ENCODE measurements at regions not wholly inside any gene's neighbourhood (a gene's known extent, or its start where the extent isn't known, plus 50 kb on each side); places are given as distances from the start of the nearest gene placed in this dataset.

DNA sequence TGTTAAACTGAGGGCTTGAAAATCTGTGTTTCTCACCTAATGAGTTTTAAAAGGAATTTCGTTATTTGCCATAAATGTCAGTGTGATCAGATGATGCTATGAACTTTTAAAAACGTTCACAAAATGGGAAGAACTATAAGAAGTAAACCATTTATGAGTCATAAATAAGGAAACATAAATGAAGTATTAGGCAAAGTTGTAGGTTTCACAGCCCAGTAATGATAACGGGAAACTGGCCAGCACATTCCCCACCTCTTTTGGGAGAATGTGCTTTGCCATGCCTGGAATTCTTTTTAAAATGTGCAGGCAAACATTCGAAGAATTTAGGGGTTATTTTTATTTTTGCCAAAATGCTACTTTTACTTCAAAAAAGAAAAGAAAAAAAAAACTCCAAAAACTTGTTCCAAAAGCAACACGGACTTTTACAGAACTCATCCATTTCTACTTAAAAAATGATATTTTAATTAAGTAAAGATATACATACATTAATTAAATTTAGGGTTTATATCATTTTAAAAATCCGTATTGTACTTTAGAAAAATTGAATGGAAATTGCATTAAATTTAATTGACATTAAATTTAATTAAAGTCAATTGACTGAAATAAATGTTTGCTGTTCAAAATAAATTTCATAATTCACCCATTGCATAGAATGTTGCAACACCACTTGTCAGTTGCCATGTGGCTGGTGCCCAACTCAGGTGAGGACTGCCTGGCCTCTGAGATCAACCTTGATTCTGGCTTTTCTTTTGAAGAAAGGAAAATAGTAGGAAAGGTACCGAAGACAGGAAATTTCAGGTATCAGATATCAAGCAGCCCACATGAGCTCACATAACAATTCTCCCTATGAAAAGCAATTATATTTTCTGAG is 1198.5 kb downstream of the EFNB2 start:
- DNase-seq, result no peak

DNA sequence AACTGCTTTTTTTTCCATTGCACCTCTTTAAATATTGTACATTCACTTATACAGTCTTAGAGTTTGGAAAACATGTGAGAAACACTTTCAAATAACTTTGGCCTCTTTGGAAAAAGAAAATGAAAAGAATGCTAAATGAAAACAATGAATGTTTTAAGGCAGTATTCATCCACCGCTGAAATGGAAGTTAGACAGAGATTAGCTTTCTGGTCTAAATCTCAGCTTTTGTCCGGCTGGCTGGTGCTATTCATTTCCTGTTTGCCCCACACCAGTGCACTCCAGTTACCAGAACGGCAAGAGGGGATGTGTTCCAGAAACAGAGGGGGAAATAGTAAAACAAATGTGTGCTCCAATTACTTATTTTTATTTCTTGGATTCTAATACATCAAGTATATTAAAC is 1201.3 kb downstream of the EFNB2 start:
- no peak for DNase-seq

DNA sequence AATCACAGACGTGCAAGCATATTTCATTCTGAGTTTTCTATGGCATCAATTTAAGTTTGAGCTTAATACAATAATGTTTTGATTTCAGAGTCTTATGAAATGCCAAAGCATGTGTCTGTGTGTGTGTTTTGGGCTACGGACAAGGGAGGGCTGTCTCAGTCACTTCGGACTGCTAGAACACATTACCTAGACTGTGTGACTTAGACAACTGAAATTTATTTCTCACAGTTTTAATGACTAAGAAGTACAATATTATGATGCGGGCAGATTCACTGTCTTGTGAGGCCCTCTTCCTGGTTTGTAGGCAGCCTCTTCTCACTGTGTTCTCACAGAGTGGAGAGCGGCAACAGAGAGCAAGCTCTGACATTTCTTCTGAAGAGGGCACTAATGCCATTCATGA is 1202.0 kb downstream of the EFNB2 start:
- DNase-seq, result no peak

DNA sequence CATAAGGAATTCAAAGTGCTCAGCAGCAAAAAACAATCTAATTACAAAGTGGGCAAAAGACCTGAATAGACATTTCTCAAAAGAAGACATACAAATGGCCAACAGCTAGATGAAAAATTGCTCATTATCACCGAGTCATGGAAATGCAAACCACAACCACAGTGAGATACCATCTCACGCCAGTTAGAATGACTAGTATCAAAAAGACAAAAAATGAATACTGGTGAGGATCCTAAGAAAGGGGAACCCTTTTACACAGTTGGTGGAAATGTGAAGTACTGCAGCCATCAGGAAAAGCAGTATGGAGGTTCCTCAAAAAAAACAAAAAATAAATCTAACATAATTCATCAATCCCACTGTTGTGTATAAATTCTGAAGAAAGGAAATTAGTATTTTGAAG is 1206.1 kb downstream of the EFNB2 start:
- no peak for DNase-seq

DNA sequence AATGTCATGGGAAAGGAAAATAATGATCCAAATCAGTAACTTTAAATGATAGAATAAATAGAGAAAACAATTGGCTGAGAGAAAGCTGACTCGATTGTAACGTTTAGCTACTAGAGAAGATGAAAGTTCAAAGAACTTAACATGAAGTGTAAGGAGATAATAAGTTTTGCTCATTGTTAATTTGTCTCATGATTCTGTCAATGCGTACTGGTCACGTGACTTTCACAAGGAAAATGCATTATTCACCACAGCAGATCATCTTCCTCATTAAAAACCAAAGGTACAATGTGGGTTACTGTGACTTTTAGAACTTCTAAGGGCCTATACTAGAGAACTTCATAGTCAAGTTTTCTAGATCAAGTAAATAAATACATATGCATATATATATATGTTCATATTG is 1207.2 kb downstream of the EFNB2 start:
- no peak for DNase-seq

DNA sequence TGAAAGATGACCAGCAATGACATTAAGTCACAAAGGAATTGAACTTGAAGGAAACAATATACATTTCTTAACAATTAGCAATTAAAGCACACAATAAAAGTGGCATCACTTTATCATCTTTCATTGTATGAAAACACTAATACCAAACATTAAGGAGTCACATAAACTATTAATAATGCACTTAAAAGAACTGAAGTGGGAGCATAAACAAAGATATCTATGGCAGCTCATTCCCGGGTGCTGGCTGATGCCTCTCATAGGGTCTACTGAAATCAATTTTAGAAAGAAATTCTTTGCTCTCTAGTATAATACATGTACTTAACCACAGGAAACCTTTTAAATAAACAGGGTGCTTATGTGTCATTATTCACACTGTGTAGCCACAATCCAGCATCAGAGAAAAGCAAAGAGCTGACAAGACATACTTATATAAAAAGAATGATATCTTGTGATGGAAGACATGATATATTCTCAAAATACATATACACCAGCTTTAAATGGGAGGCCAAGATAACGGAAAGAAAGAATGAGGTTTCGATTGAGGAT is 1207.8 kb downstream of the EFNB2 start:
- no peak for DNase-seq

DNA sequence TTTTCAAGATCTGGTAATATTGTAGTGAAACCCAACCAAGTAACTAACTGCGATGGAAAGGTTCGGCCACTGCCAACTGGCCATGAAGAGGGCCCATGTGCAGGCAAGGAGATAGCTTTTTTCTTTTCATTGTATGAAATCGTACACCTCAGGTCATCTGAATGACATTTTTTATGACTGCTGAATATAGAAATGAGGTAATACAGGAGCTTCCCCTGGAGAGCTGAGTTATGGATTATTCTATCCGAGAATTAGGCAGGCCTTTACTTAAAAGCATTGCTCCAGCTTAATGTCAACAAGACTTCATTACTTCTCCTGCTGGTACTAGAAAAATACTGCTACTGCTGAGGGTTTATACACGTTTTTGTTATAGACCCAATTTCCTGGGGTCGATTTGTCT is 1215.6 kb downstream of the EFNB2 start:
- no peak for DNase-seq

DNA sequence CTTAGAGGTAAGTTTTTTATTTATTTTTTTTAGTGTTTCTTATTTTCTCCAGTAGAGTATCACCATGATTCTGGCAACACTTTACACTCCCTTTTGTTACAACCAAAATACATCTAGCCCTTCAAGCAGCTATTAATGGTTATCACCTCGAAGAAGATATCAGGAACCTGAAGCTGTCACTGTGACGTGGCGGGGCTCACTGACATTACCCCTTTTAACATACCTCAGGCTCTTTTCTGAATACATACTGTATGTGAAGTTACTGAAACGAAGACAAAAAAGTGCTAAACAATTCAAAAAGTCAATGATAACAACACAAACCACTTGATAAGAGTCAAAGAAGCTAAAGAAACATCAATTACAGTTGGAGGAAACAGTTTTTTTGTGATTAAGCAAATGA is 1218.7 kb downstream of the EFNB2 start:
- DNase-seq, result no peak

DNA sequence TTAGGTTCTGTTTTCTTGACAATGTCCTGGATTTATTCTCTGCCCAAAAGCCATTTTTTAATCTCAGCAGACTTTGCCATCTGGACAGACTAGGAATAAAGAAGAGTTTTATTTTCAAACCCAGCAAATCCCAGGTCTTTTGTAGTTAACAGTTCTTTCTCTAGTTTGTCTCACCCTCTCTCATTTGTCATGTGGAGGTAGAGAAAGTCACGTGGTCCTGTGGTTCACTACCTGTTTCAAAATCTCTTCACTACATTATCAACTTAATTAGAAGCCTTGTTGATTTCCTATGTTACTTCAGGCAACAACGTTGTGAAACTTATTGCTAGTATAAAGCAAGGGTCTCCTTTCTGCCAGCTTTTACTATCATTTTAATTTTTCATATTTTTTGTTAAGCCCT is 1222.6 kb downstream of the EFNB2 start:
- no peak for DNase-seq

DNA sequence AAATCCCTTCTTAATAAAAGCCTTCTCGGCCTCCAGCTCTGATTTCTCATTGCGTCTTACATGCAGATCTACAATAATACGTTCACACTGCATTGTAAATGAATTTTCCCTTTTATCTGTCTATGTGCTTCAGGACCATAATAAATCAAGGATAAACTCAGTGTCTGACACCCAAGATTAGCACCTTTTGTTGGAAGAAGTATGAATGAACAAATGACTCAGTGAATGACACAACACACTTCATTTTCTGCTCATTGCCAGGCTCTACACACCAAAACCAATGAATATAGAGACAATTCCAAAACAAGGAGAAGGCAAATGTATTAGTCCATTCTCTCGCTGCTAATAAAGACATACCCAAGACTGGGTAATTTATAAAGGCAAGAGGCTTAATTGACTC is 1224.4 kb downstream of the EFNB2 start:
- DNase-seq, result no peak

DNA sequence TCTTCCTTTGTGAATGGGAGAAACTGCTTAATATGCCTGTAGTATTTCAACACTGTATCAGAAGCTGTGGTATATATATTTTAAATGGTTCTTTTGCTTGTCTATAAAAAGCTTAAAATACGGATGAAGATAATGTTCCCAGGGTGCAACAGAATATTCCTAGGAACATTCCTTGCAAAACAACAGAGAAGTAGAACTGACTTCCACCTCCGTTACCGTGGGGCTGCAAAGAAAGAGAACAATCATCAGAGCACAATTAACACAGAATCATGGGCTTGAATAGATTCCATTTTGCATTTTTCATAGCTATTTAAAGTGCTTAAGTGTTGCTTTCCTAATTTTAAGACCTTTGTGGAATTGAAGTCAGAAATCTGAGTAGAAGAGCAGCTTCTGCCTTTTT is 1227.7 kb downstream of the EFNB2 start:
- DNase-seq, result no peak

DNA sequence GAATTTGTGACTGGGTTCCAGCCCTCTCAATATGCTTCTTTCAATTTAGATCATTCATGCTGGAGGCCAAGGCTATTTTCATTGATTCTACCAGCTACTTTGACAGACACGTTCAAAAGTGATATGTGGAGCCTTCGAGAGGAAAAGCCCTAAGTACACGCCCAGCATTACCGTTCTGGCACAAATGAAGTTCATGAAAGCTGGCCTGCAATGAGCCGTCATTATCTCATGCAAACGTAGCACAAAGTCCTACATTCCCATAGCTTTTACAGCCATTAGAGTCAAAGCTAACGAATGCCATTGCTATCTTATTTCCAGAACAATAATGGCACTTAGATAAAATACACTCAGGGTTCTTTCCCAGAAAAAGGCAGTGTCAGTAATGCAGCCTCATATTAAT is 1237.6 kb downstream of the EFNB2 start:
- no peak for DNase-seq

DNA sequence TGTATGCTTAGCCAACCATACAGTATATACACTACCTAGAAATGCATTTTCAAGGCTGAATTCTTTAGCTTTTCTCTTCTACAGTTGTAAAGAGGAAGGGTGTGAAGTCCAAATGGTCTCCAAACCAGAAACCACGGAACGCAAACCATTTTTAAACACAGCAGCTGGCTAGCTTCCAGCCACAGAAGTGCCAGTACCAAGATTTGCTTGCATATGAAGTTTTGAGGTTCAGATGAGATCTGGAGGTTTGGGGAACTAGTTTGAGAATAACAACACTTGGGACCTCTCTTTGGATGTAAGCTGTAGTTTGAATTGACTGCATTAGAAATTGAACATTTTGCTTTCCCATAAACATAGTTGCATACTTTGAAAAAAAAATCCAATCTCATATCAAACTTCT is 1243.5 kb downstream of the EFNB2 start:
- DNase-seq, result no peak

DNA sequence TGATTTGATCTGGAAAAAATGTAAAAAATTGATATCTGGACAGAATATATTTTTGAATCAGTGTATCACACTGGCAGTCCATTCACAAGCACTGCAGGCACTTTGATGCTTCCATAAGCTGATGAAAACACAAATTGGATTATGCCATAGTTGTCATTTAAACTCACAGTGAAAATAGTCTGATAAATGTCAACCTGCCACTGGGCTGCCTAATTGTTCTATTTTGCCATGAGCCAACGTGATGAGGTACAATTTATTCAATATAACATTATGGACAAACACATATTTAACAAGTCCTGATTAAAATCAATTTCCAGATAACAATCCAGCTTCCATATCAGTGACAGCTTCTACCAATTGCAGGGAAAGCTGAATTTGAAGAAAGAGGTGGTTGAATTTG is 1244.9 kb downstream of the EFNB2 start:
- no peak for DNase-seq

DNA sequence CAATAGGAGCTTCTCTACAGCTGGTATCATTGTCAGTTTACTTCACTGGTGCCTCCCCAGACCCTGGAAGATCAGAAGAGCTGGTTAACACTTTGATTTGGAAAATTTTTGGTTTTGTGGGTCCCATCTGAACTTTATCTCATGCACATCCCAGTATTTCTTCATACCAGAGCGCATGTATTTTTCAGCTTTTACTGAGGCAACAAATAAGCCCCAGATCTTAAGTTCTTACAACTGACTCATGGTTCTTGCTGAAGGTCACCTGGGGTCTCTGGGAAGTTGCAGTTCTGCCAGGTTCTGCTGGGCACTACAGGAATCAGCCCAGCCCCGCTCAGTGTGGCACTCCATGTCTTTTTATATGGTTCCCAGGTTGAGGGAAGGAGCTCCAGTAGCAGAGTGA is 1249.9 kb downstream of the EFNB2 start:
- no peak for DNase-seq

DNA sequence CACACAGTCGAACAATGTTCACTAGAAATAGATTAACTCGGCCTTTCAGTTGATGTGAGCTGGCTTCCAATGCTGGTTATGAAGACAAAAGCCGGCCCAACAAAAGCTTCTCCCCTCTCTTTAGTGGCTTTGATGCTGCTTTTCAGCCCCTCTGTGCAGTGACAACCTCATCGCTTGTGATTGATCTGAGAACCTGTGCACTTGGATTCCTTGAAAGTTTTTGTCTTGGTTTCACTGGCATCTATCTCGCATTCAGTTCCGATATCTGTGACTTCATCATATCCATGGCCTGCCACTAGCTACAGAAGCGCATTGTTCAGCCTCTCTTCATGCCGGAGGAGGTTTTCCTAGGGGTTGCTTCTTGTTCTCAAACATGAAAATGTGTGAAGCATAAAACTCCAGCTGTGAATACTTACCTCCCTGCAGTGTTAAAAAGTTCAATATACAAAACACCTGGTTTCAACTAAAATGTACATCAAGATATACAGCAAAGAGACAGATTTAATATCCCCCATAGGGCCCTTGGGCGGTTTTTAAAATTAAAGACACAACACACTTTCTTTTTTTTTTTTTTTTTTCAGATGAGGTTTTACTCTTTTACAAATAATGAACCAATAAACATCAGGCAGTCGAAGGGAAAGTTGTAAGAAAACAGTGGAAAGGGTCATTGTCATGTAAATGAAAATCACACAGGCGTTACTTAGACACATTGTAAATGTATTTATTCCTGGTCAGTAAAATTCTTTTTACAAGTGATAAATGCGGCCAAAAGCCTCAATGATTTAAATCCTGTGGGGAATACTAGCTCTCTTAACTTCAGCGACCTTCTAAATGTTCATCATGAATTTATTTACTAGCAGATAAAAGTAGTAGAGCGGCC is 1252.8 kb downstream of the EFNB2 start:
- no peak for DNase-seq

DNA sequence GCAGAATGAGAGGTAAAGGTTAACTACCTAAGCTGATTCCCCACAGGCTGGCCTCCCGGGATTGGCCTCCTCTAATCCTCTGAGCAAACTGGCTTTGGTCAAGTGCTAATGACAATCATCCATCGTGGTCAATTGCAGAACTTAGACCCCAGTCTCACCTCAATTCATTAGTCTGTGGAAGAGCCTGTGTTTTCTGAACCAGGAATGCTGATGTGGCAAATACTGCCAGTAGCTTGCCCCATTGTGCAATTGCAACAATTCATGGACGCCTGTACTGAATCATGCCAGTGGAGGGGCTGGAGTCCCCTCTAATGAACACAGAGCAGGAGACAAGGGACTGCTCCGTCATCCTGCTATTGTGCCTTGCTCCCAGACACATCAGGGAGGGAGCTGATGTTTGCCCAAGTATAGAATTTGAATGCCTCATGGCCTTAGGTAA is 1256.5 kb downstream of the EFNB2 start:
- no peak for DNase-seq

DNA sequence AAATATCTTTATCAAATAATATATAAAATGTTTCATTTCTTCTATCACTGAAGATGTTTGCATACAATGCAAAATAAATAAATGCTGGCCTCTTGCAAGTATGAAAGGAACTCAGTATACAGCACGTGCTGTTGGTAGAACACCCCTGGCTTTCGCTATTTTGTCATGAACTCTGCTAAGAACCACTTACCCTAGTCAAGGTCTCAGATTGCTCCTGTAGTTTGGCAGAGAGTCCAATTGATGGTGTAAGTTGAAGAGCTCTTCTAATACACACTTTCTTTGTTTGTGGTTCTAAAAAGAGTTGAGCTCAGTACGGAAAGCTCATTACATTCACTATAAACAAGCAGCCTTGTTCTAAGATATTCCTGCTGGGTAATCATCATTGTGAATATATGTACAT is 1258.9 kb downstream of the EFNB2 start:
- DNase-seq, result no peak

DNA sequence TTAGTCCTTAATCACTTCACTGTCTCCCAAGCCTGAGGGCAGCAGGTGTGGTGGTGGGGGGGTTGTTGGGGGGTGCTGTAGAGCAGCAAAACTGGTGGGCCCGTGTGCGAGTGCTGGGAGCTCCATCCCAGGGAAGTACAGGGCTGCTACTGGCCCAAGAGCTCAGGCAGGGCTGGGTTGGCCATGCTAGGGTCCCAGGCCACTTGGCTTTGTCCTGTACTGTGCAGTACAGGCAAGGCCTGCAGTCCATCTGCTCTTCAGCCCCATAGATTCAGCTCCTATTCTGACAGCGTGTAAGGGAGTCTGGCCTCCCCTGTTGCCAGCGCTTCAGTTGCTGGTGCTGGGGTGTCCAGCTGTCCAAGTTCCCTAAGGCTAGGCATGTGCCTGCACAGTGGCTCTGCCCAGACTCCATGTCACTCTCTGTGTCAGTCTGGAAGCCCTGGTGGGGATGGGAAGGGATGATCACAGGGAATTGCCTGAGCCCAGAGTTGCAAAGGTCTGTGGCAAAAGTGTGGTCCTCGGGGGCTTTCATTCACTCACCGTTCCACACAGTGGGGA is 1261.7 kb downstream of the EFNB2 start:
- no peak for DNase-seq

DNA sequence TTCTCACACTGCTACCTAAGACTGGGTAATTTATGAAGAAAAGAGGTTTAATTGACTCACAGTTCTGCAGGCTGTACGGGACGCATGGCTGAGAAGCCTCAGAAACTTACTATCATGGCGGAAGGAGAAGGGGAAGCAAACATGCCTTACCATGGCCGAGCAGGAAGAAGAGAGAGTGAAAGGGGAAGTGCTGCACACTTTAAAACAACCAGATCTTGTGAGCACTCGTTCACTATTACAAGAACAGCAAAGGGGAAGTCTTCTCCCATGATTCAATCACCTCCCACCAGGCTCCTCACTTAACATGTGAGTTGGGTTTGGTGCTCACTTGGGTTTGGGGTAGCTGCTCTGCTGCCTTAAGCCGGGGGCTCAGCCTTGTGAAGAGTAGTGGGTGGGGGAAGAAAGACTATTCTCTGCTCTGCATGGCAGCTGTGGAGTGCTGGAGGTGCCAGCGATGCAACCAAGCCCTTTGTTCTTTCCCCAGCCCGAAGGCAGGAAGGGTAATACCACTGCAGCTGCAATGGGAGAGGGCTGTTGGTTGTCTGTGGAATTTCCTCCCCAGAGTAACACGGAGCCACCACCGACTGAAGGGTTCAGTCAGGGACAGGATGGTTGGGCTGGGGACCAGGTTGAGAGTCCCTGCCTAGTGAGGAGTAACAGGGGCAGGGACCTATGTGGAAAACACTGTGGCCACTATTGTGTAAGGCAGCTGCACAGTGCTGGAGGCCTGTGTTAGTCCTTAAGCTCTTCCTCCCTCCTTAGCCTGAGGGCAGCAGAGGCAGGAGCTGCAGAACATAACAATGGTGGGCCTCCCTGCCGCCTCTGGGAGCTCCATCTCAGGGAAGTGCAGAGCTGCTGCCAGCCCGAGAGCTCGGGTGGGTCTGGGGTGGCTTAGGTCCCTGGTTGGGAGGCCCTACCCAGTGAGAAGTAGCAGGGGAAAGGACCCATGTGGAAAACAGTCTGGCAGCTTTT is 1262.5 kb downstream of the EFNB2 start:
- no peak for DNase-seq

DNA sequence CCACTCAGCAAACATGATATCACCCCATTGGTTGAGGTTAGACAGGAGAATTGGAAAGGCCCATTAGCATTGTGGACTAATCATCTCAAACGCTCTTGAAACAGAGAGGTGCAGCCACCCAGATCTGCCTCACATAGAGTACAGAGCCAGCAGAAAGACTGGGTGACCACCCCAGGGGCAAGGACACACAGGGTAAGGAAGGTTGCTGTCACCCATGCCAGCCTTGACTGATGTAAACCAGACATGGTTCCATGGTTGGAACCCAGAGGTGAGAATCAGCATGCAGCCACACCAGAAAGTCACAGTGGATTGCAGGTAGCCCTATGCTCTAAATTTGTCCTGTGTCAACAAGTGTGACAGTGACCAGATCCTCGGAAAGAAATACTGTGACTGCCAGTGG is 1268.8 kb downstream of the EFNB2 start:
- DNase-seq, result no peak

DNA sequence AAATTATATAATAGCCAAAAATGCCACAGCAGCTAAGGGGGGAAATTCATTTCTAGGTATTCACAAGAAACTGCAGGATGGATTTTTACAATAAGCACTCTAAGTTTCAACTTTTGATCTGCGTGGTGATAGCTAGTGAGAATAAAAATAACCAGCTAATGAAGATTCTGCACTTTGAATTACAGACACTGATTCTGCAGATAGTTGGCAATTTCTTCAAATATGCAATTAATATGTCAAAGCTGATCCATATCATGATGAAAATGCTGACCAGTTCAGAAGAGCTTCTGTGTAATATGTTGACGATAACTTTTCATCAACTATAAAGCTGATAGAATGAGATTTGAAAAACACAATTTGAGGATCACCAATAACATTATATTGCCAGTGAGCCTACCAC is 1272.9 kb downstream of the EFNB2 start:
- DNase-seq, result no peak

All from CD4-positive, alpha-beta T cell treated with Interleukin-6 for 4 hours (primary cell).